GM23338 (cell line): ENCODE measurements at regions not wholly inside any gene's neighbourhood (a gene's known extent, or its start where the extent isn't known, plus 50 kb on each side); places are given as distances from the start of the nearest gene placed in this dataset.

Experiments used
- ATAC-seq: fragments of 200-7000 bp; cut with Tn5 transposase; 3 replicates; pipeline ENCODE4 v1.9.1; 2020
- DNase-seq: peaks from one replicate; pipeline ENCODE4 v3.0.0-alpha.2; 2015; ENCODE audit warnings: low spot score
- H2AFZ ChIP-seq: fragments of 200-600 bp; sonication (generic); 2 replicates; pipeline ENCODE4 v1.8.0; 2016; ENCODE audit warnings: antibody characterized with exemption, mild to moderate bottlenecking, moderate library complexity
- H3F3A ChIP-seq: fragments of 200-600 bp; sonication (generic); replicated peaks from 2 replicates; pipeline ENCODE4 v1.8.0; 2017; ENCODE audit warnings: antibody characterized with exemption, mixed run types, low read depth
- H3K27ac ChIP-seq: fragments of 200-600 bp; sonication (generic); 2 replicates; pipeline ENCODE4 v1.6.1; 2016; ENCODE audit warnings: low read depth
- H3K27me3 ChIP-seq: fragments of 200-600 bp; sonication (generic); 2 replicates; pipeline ENCODE4 v1.8.0; 2016; ENCODE audit warnings: mild to moderate bottlenecking, mixed run types, moderate library complexity; ENCODE audit not compliant: insufficient read depth
- H3K36me3 ChIP-seq: fragments of 200-600 bp; sonication (generic); 2 replicates; pipeline ENCODE4 v1.8.0; 2016; ENCODE audit warnings: mild to moderate bottlenecking; ENCODE audit not compliant: insufficient read depth
- H3K4me1 ChIP-seq: fragments of 200-600 bp; sonication (generic); 2 replicates; pipeline ENCODE4 v1.8.0; 2016; ENCODE audit warnings: mild to moderate bottlenecking, moderate library complexity; ENCODE audit not compliant: insufficient read depth
- H3K4me2 ChIP-seq: fragments of 200-600 bp; sonication (generic); 2 replicates; pipeline ENCODE4 v1.7.1; 2017; ENCODE audit warnings: mixed run types
- H3K4me3 ChIP-seq: fragments of 200-600 bp; sonication (generic); 2 replicates; pipeline ENCODE4 v1.6.1; 2016; ENCODE audit warnings: mixed run types
- H3K79me2 ChIP-seq: fragments of 200-600 bp; sonication (generic); replicated peaks from 2 replicates; pipeline ENCODE4 v1.8.0; 2017; ENCODE audit warnings: mild to moderate bottlenecking; ENCODE audit not compliant: insufficient read depth
- H3K9me2 ChIP-seq: fragments of 200-600 bp; sonication (generic); 2 replicates; pipeline ENCODE4 v1.8.0; 2017; ENCODE audit not compliant: insufficient read depth
- H4K20me1 ChIP-seq: fragments of 200-600 bp; sonication (generic); replicated peaks from 2 replicates; pipeline ENCODE4 v1.8.0; 2017; ENCODE audit warnings: mild to moderate bottlenecking; ENCODE audit not compliant: insufficient read depth
- H3K27ac Mint-ChIP-seq: 2 replicates; pipeline ENCODE4 v1.8.0; 2020; ENCODE audit warnings: inconsistent platforms, mild to moderate bottlenecking, moderate library complexity, mixed read lengths
- H3K27me3 Mint-ChIP-seq: 3 replicates; pipeline ENCODE4 v1.8.0; 2022; ENCODE audit warnings: low read depth, mild to moderate bottlenecking, moderate library complexity, mixed read lengths, inconsistent platforms; ENCODE audit not compliant: insufficient read depth, poor library complexity
- H3K36me3 Mint-ChIP-seq: 3 replicates; pipeline ENCODE4 v1.8.0; 2021; ENCODE audit warnings: low read depth, mild to moderate bottlenecking, inconsistent platforms, moderate library complexity, mixed read lengths
- H3K4me1 Mint-ChIP-seq: 3 replicates; pipeline ENCODE4 v1.8.0; 2020; ENCODE audit warnings: mild to moderate bottlenecking, inconsistent platforms, mixed read lengths
- H3K4me3 Mint-ChIP-seq: 3 replicates; pipeline ENCODE4 v1.8.0; 2021; ENCODE audit warnings: moderate library complexity, mild to moderate bottlenecking, inconsistent platforms, mixed read lengths
- H3K9me3 Mint-ChIP-seq: 3 replicates; pipeline ENCODE4 v1.8.0; 2020; ENCODE audit warnings: moderate library complexity, mild to moderate bottlenecking, inconsistent platforms, mixed read lengths
- CREB1 ChIP-seq: fragments of 250-450 bp; sonication (Bioruptor Pico); IDR thresholded peaks from 2 replicates; pipeline ENCODE4 v1.5.0; 2020; ENCODE audit warnings: low read depth, mild to moderate bottlenecking, moderate library complexity
- ETS1 ChIP-seq: IDR thresholded peaks from 2 replicates; pipeline ENCODE4 v1.6.1; 2016; ENCODE audit warnings: antibody characterized with exemption
- EZH2 ChIP-seq: fragments of 200-600 bp; sonication (generic); IDR thresholded peaks from one replicate; pipeline ENCODE4 v1.8.0; 2017; ENCODE audit warnings: antibody characterized with exemption, mild to moderate bottlenecking, low read depth; ENCODE audit not compliant: unreplicated experiment
- EZH2phosphoT487 ChIP-seq: fragments of 200-600 bp; sonication (generic); IDR thresholded peaks from one replicate; pipeline ENCODE4 v1.8.1; 2018; ENCODE audit warnings: antibody characterized with exemption; ENCODE audit not compliant: unreplicated experiment
- JUNB ChIP-seq: IDR thresholded peaks from one replicate; pipeline ENCODE4 v1.6.1; 2016; ENCODE audit warnings: antibody characterized with exemption; ENCODE audit not compliant: unreplicated experiment
- NANOG ChIP-seq: IDR thresholded peaks from 2 replicates; pipeline ENCODE4 v1.6.1; 2016; ENCODE audit warnings: antibody characterized with exemption, borderline replicate concordance
- POLR2AphosphoS5 ChIP-seq: IDR thresholded peaks from 2 replicates; pipeline ENCODE4 v1.6.1; 2016; ENCODE audit warnings: antibody characterized with exemption, low read depth
- STAT1 ChIP-seq: IDR thresholded peaks from one replicate; pipeline ENCODE4 v1.6.1; 2016; ENCODE audit warnings: antibody characterized with exemption; ENCODE audit not compliant: unreplicated experiment
- ZNF114 ChIP-seq: fragments of 250-450 bp; sonication (Bioruptor Pico); IDR thresholded peaks from 2 replicates; pipeline ENCODE4 v1.5.0; 2020; ENCODE audit warnings: mild to moderate bottlenecking, moderate library complexity
- ZNF331 ChIP-seq: fragments of 250-450 bp; sonication (Bioruptor Pico); IDR thresholded peaks from 2 replicates; pipeline ENCODE4 v1.5.0; 2020; ENCODE audit warnings: low read depth, mild to moderate bottlenecking, moderate library complexity
- ZNF462 ChIP-seq: fragments of 250-450 bp; sonication (Bioruptor Pico); IDR thresholded peaks from 2 replicates; pipeline ENCODE4 v1.5.0; 2020; ENCODE audit warnings: mild to moderate bottlenecking, moderate library complexity
- TF ChIP-seq, protein P1 (sequence below): IDR thresholded peaks from one replicate; pipeline ENCODE4 v1.6.1; 2018; ENCODE audit warnings: antibody characterized with exemption; ENCODE audit not compliant: unreplicated experiment
- TF ChIP-seq, protein P2 (sequence below), 2 experiments: fragments of 200-600 bp in 1 of 2; sonication (generic) in 1 of 2; conservative IDR thresholded peaks; 2 replicates each; pipeline versions ENCODE4 v1.5.1 to v1.6.1; 2016 to 2017; ENCODE audit warnings: antibody characterized with exemption in 2 of 2, low read depth in 2 of 2, mild to moderate bottlenecking in 2 of 2, moderate library complexity in 1 of 2

DNA sequence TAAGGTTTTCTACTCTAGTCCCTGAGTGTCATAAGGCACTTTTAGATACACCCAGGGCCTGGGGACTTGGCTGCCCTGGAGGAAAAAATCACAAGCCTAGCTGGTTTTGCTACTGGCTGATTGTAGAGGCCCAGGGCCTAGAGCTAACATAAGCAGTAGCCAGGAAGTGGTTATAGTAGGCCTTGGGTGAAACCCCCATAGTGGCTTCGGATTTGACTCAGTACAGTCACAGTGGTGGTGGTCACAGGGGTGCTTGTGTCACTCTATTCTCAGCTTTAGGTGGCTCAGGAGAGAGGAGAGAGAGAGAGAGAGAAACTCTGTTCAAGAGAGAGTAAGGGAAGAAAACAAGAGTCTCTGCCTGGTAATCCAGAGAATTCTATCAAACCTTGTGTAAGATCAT, 194.5 kb upstream of the EDA2R start:
- no peak overlapping the region for H3K27ac ChIP-seq
- no peaks in the 10 kb centered on the region for H3F3A ChIP-seq
- H3K4me1 Mint-ChIP-seq: no peaks in the 10 kb centered on the region
- no peak overlapping the region for H3K4me2 ChIP-seq
- H3K4me3 Mint-ChIP-seq: no peak overlapping the region
- no peaks in the 10 kb centered on the region for H3K9me2 ChIP-seq
- no peaks in the 10 kb centered on the region for H3K27me3 ChIP-seq
- H2AFZ ChIP-seq: no peak overlapping the region
- DNase-seq (no peak), ATAC-seq (no peak)
- TF ChIP-seq, protein P1, sequence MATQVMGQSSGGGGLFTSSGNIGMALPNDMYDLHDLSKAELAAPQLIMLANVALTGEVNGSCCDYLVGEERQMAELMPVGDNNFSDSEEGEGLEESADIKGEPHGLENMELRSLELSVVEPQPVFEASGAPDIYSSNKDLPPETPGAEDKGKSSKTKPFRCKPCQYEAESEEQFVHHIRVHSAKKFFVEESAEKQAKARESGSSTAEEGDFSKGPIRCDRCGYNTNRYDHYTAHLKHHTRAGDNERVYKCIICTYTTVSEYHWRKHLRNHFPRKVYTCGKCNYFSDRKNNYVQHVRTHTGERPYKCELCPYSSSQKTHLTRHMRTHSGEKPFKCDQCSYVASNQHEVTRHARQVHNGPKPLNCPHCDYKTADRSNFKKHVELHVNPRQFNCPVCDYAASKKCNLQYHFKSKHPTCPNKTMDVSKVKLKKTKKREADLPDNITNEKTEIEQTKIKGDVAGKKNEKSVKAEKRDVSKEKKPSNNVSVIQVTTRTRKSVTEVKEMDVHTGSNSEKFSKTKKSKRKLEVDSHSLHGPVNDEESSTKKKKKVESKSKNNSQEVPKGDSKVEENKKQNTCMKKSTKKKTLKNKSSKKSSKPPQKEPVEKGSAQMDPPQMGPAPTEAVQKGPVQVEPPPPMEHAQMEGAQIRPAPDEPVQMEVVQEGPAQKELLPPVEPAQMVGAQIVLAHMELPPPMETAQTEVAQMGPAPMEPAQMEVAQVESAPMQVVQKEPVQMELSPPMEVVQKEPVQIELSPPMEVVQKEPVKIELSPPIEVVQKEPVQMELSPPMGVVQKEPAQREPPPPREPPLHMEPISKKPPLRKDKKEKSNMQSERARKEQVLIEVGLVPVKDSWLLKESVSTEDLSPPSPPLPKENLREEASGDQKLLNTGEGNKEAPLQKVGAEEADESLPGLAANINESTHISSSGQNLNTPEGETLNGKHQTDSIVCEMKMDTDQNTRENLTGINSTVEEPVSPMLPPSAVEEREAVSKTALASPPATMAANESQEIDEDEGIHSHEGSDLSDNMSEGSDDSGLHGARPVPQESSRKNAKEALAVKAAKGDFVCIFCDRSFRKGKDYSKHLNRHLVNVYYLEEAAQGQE: no peak
- TF ChIP-seq STAT1: no peak
- TF ChIP-seq EZH2: no peak
- no peak for TF ChIP-seq JUNB
- no peak for TF ChIP-seq EZH2phosphoT487
- no peak for TF ChIP-seq POLR2AphosphoS5
- no peak for TF ChIP-seq ETS1
- no peak for TF ChIP-seq NANOG
- TF ChIP-seq, protein P2, sequence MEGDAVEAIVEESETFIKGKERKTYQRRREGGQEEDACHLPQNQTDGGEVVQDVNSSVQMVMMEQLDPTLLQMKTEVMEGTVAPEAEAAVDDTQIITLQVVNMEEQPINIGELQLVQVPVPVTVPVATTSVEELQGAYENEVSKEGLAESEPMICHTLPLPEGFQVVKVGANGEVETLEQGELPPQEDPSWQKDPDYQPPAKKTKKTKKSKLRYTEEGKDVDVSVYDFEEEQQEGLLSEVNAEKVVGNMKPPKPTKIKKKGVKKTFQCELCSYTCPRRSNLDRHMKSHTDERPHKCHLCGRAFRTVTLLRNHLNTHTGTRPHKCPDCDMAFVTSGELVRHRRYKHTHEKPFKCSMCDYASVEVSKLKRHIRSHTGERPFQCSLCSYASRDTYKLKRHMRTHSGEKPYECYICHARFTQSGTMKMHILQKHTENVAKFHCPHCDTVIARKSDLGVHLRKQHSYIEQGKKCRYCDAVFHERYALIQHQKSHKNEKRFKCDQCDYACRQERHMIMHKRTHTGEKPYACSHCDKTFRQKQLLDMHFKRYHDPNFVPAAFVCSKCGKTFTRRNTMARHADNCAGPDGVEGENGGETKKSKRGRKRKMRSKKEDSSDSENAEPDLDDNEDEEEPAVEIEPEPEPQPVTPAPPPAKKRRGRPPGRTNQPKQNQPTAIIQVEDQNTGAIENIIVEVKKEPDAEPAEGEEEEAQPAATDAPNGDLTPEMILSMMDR (conservative IDR thresholded peaks at IDR 0.05; ENCODE audit: low read depth in 2 of 2): no peak
- TF ChIP-seq ZNF331 (CRISPR knock-in tag): no peak
- TF ChIP-seq ZNF462: no peak
- no peak for TF ChIP-seq ZNF114 (CRISPR knock-in tag)
- TF ChIP-seq CREB1 (CRISPR knock-in tag): no peak
- H3K4me1 ChIP-seq: no peaks in the 10 kb centered on the region
- no peaks in the 10 kb centered on the region for H3K36me3 ChIP-seq
- H3K27me3 Mint-ChIP-seq: no peaks in the 10 kb centered on the region
- no peak overlapping the region for H3K27ac Mint-ChIP-seq
- H3K79me2 ChIP-seq: no peaks in the 10 kb centered on the region
- H3K36me3 Mint-ChIP-seq: no peaks in the 10 kb centered on the region
- peaks cover 22% of the 10 kb centered on the region for H3K9me3 Mint-ChIP-seq
- no peak overlapping the region for H3K4me3 ChIP-seq
- no peaks in the 10 kb centered on the region for H4K20me1 ChIP-seq
